EH (cell line): ENCODE measurements at regions not wholly inside any gene's neighbourhood (a gene's known extent, or its start where the extent isn't known, plus 50 kb on each side); places are given as distances from the start of the nearest gene placed in this dataset.
"Not testable (repeated sequence)": the region's sequence is repeated elsewhere in the genome, so short reads cannot be mapped to it uniquely, and the experiment has no call there.

Experiments
- DNase-seq: peaks from one replicate; pipeline ENCODE4 v3.0.0-alpha.2; 2015; ENCODE audit warnings: low read depth

GRCh38 chr9:28105001-28105400, 531.7 kb upstream of the C9orf72 start:
- DNase-seq, result no peak

GRCh38 chr9:28120184-28120583, 546.9 kb upstream of the C9orf72 start:
- no peak for DNase-seq

GRCh38 chr9:28120626-28121025, 547.3 kb upstream of the C9orf72 start:
- no peak for DNase-seq

GRCh38 chr9:28121366-28121765, 548.1 kb upstream of the C9orf72 start:
- DNase-seq, result no peak

GRCh38 chr9:28124917-28125316, 551.6 kb upstream of the C9orf72 start:
- DNase-seq, result no peak

GRCh38 chr9:28127101-28127500, 553.8 kb upstream of the C9orf72 start:
- DNase-seq, result no peak

- DNase-seq, result no peak
These were observed 561.2 kb upstream of the C9orf72 start for GRCh38 chr9:28134446-28134976.

- no peak for DNase-seq
These were observed 562.3 kb upstream of the C9orf72 start for GRCh38 chr9:28135549-28135948.

- DNase-seq, result no peak
These were observed 562.8 kb upstream of the C9orf72 start for GRCh38 chr9:28136113-28136512.

GRCh38 chr9:28147430-28147829, 574.1 kb upstream of the C9orf72 start:
- not testable (repeated sequence) for DNase-seq

GRCh38 chr9:28147923-28148597, 574.8 kb upstream of the C9orf72 start:
- not testable (repeated sequence) for DNase-seq

GRCh38 chr9:28149361-28150050, 576.2 kb upstream of the C9orf72 start:
- DNase-seq, result not testable (repeated sequence)

- DNase-seq, result no peak
These were observed 581.8 kb upstream of the C9orf72 start for GRCh38 chr9:28155067-28155466.

- no peak for DNase-seq
These were observed 582.4 kb upstream of the C9orf72 start for GRCh38 chr9:28155671-28156070.

GRCh38 chr9:28158451-28158850, 585.2 kb upstream of the C9orf72 start:
- DNase-seq, result no peak

- DNase-seq, result no peak
These were observed 590.3 kb upstream of the C9orf72 start for GRCh38 chr9:28163619-28164018.

- no peak for DNase-seq
These were observed 592.9 kb upstream of the C9orf72 start for GRCh38 chr9:28166179-28166578.

GRCh38 chr9:28177142-28177541, 603.9 kb upstream of the C9orf72 start:
- no peak for DNase-seq

- DNase-seq, result no peak
These were observed 604.6 kb upstream of the C9orf72 start for GRCh38 chr9:28177925-28178324.

- no peak for DNase-seq
These were observed 606.6 kb upstream of the C9orf72 start for GRCh38 chr9:28179893-28180292.

GRCh38 chr9:28190981-28191380, 617.7 kb upstream of the C9orf72 start:
- DNase-seq, result no peak

GRCh38 chr9:28197653-28198052, 624.4 kb upstream of the C9orf72 start:
- DNase-seq, result no peak

GRCh38 chr9:28203036-28203435, 629.8 kb upstream of the C9orf72 start:
- DNase-seq, result no peak

- no peak for DNase-seq
These were observed 633.0 kb upstream of the C9orf72 start for GRCh38 chr9:28206280-28206679.
